Activated CD4-positive, alpha-beta T cell treated with anti-CD3 and anti-CD28 coated beads, Interleukin-2, Interleukin-4, amounts not matched to agents 100 ng/mL and 50 ng/mL, durations not matched to agents 16 hours and 8 hours (primary cell): ENCODE measurements at regions not wholly inside any gene's neighbourhood (a gene's known extent, or its start where the extent isn't known, plus 50 kb on each side); places are given as distances from the start of the nearest gene placed in this dataset.
"Not testable (repeated sequence)": the region's sequence is repeated elsewhere in the genome, so short reads cannot be mapped to it uniquely, and the experiment has no call there.

Experiments
- DNase-seq: peaks from one replicate; pipeline ENCODE4 v3.0.0-alpha.2; 2020; ENCODE audit warnings: low spot score

DNA sequence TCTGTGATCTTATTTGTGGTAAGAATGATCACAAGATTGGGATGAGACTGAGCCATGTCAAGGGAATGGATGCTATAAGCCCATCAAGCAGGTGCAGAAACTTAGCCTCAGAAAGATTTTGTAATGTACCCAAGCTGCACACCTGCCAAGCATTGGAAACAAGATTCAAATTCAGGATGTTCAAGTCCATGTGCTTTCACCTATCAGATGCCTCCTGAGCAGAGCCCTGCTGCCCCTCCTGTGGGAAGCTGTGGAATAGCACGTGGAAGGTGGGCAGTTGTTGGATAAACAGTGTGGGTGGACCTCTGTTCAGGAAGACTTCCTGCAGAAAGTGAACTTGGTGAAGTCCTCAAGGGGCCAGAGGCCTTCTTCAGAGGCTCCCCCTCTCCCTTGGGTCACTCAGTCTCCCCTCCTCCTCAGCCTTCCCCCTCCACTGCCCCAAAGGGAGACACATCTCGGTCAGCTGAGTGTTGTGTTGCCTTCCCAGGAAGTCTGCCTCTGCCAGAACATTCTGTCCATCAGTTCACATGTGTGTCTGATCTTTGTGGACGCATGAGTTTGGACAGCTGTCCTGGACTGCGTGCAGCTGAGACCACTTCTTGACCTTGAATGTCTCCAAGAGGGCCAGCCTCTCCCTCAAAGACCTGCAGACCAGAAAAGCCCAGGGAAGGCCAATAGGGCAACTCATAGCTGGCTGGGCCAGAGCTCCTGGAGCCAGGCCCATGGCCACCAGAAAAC is 186.1 kb downstream of the INHBB start:
- no peak for DNase-seq

- DNase-seq: no peak
Measured at GRCh38 chr2:120533625-120534024, 187.7 kb downstream of the INHBB start.

DNA sequence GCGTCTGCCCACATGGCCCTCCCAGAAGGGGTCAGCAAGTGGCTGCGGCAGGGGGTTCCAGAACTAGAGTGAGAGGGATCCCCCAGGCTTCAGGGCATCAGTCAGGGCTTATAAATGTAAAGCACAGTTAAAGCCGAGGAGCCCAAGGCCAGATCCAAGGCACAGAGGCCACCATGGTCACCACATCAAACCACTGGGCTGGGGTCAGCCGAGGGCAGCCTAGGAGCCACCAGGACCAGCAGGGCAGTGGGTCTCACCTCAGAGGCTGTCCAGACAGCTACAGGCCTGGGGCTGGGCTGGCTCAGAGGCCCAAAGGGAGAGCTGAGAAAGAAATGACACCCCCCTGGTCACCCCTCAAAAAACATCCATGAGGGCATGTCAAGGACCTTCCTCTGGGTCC is 188.5 kb downstream of the INHBB start:
- DNase-seq: no peak

DNA sequence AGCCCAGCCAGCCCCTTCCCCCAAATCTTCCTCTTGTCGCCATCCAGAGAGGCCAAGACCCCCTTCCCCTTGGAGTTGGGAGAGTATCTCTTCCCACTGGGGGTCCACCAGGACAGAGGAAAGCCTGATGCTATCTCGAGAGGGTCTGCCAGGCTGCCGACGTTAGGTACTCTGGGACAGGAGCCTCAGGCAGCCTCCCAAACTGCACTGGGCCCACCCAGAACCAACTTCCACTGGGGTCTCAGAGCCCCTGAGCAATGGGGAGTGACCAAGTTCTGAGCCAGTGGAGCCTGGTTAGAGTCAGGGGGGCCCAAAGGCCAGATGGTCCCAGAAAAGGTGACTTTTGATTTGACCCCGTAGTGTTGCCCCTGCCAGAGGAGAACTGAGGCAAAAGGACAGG is 189.1 kb downstream of the INHBB start:
- no peak for DNase-seq

GRCh38 chr2:120536141-120536540 is 190.2 kb downstream of the INHBB start:
- no peak for DNase-seq

DNA sequence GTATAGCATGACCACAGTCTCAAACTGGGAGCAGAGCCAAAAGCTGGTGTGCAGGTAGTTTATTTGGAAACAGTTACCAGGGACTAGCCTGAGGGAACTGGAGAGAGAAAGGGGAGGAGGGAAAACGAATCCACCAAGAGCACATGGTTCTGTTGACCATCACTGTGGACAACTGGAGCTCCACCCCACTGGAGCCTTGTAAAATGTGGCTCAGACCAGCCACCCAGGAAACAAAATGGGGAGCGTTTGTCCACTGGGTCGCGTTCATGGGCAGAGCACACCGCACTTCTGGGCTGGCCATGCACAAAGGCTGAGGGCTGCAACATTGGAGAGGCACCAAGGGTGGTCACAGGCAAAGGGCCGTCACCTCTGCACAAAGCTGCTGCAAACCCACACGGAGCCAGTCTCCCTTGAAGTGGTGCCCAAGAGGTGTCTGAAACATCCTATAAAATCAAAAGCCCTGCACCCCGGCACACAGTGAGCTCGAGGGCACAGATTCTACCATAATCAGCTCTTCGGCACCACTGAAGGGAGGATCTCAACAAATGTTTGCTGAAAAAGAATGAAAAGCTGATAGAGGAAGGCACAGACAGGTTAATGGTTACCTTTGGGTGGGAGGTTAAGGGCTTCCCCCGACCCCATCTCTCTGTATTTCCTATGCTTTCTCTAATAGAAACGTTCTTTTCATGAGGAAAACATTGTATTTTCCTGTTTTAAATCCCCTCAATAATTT is 192.9 kb downstream of the INHBB start:
- no peak for DNase-seq

- no peak for DNase-seq
Measured at GRCh38 chr2:120539424-120539936, 193.5 kb downstream of the INHBB start.

GRCh38 chr2:120539937-120540718 is 194.2 kb downstream of the INHBB start:
- no peak for DNase-seq

- DNase-seq: no peak
Measured at GRCh38 chr2:120540719-120541552, 194.7 kb upstream of the GLI2 start.

DNA sequence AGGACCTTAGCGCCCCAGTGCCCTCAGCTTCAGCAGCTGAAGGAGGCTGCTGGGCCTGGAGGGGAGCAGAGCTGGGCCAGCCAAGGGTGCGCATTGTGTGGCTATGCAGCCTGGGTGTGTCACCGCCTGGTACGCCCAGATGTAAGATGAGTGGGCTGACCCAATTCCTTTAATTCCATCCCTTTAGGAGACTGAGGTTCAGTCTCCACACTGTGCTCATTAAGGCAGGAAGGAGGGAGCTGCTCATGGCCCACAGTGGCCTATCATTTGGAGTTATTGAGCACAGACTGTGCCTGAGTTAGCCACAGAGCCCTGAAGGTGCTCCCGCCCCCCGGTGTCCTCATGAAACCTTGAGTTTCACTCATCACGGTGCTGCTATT is 194.1 kb upstream of the GLI2 start:
- DNase-seq: no peak

DNA sequence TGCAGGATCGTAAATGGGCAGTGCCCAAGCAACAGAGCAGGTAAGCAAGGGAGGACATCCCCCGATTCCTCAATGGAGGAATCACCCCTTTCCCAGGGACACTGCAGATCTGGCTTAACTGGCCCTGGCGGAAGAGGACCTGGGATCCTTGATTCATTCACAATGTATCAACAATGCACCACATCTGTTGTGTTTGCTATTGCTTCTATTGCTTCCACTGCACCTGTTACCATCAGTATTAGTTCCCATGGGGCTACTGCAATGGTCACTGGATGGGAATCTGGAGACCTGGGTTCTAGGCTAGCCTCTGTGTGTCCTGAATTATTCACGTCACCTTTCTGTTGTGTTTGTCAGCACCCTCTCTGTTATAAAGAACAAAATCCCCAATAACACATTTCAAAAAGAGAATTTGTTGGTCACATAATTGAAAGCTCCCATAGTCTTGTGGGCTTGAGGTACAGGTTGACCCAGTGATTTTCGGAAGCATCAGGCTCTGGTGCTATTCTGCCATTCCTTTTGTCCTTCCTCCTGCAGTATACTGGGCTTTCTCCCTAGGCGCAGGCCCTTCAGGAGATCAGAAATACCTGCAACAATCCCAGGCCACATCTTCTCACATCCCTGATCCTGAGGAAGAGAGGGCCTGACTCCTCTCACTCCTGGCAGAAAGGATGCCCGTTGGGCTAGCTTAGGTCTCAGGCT is 193.5 kb upstream of the GLI2 start:
- DNase-seq: no peak

DNA sequence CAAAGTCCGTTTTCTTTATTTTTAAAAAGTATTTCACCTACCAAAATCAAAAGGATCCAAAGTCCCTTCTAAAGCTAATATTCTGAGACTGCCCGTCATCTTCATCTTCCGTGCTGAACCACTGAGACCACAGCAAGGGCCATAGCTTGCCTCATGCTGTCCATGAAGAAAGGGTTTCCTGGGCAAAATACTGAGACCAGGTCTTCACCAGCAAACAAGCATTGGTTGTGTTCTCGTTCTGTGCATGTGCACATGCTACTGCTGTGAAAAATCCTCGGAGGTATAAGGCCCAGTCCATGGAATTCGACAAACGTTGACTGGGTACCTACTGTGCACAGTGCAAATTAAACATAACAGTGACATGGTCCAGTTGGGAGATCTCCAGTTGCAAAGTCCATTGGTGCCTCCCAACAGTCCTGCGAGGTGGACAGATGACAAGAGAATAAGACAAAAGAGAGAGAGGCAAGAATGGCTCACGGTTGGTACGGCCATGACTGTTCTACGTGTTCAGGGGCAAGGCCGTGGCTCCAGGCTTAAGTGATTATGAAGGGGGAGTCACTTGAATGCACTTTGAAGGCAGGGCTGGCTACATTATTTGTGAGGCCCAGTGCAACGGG is 192.6 kb upstream of the GLI2 start:
- no peak for DNase-seq

GRCh38 chr2:120543899-120544298 is 191.8 kb upstream of the GLI2 start:
- DNase-seq: no peak

DNA sequence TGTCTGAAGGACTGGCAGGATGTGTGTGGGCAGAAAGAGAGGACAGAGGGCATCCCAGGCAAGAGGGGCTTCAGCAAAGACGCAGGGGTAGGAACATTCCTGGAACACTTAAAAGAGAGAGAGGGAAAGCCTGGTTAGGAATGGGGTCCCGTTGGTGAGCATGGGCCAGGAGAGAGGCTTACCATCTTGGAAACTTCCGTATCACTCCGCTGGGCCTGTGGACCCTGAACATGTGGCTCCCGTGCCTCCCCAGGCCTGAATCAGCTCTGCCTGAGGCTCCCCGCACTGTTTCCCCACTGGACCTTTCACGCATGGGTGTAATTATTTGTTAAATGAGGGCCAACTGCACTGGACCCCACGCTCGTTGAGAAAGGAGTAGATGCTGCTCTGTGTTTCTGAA is 191.1 kb upstream of the GLI2 start:
- DNase-seq: no peak

DNA sequence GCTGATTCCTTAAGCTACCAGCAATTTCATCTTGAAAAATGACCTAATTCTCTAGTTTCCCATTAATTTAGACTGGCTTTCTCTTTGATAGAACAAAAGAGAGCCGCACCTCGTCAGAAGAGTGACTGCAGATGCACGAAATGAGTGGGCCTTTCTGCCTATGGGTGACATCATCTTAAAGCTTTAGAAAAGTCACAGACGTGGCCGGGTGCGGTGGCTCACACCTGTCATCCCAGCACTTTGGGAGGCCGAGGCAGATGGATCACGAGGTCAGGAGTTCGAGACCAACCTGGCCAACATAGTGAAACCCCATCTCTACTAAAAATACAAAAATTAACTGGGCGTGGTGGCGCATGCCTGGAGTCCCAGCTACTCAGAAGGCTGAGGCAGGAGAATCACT is 190.7 kb upstream of the GLI2 start:
- not testable (repeated sequence) for DNase-seq

GRCh38 chr2:120545521-120546047 is 190.1 kb upstream of the GLI2 start:
- no peak for DNase-seq

GRCh38 chr2:120546048-120546864 is 189.4 kb upstream of the GLI2 start:
- DNase-seq: no peak

GRCh38 chr2:120546865-120547390 is 188.7 kb upstream of the GLI2 start:
- no peak for DNase-seq

DNA sequence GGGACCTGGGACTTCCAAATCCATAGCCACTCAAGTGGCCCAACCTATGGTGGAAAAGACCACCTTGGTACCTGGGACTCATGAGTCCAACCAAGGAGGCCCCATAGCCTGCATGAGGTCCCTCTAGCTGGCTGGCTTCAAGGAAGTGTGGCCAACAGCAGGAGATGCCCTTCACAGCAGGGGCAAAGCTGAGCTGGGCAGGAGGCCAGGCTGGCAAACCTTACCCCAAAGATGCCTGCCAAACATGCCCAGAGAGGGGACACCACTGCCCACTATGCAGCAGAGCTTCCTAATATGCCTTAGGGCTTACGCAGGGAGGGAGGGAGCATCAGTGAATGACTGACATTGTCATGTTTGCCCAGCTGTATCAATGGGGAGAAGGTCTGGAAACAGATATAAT is 188.0 kb upstream of the GLI2 start:
- no peak for DNase-seq
